A673 (cell line): ENCODE measurements at regions not wholly inside any gene's neighbourhood (a gene's known extent, or its start where the extent isn't known, plus 50 kb on each side); places are given as distances from the start of the nearest gene placed in this dataset.

Experiments used
- CTCF ChIP-seq: fragments of 300-800, 200-600 bp; sonication (generic); conservative IDR thresholded peaks from 2 replicates; pipeline ENCODE4 v1.5.1; 2017; ENCODE audit warnings: low read depth, mild to moderate bottlenecking, antibody characterized with exemption, low read length, moderate library complexity, mixed read lengths
- EZH2 ChIP-seq: fragments of 200-600 bp; sonication (generic); IDR thresholded peaks from 2 replicates; pipeline ENCODE4 v1.6.1; 2017; ENCODE audit warnings: borderline replicate concordance, low read depth, mild to moderate bottlenecking, mixed read lengths, antibody characterized with exemption, low read length; ENCODE audit not compliant: poor library complexity, severe bottlenecking

- no peak for TF ChIP-seq CTCF
- no peak for TF ChIP-seq EZH2
Measured at GRCh38 chr5:93101661-93102060, 479.4 kb downstream of the NR2F1-AS1 start.
